Neural progenitor cell (in vitro differentiated cells): ENCODE measurements at regions not wholly inside any gene's neighbourhood (a gene's known extent, or its start where the extent isn't known, plus 50 kb on each side); places are given as distances from the start of the nearest gene placed in this dataset.

ENCODE experiments used
- DNase-seq: peaks from one replicate; pipeline ENCODE4 v3.0.0-alpha.2; 2016; ENCODE audit warnings: low spot score
- H2AFZ ChIP-seq: fragments of 200-600 bp; sonication (generic); replicated peaks from 2 replicates; pipeline ENCODE4 v1.6.1; 2016; ENCODE audit warnings: antibody characterized with exemption
- H3F3A ChIP-seq: fragments of 200-600 bp; sonication (generic); 2 replicates; pipeline ENCODE4 v1.6.1; 2016; ENCODE audit warnings: antibody characterized with exemption, low read depth
- H3K27ac ChIP-seq: fragments of 200-600 bp; sonication (generic); 2 replicates; pipeline ENCODE4 v1.5.1; 2016; ENCODE audit warnings: mild to moderate bottlenecking
- H3K27me3 ChIP-seq: fragments of 200-600 bp; sonication (generic); 2 replicates; pipeline ENCODE4 v1.6.1; 2016; ENCODE audit warnings: mild to moderate bottlenecking, moderate library complexity
- H3K36me3 ChIP-seq: fragments of 200-600 bp; sonication (generic); 2 replicates; pipeline ENCODE4 v1.5.1; 2016
- H3K4me1 ChIP-seq: fragments of 200-600 bp; sonication (generic); 2 replicates; pipeline ENCODE4 v1.6.1; 2016; ENCODE audit warnings: mixed run types
- H3K4me2 ChIP-seq: fragments of 200-600 bp; sonication (generic); 2 replicates; pipeline ENCODE4 v1.6.1; 2016
- H3K4me3 ChIP-seq: fragments of 200-600 bp; sonication (generic); 2 replicates; pipeline ENCODE4 v1.5.1; 2016
- H3K79me2 ChIP-seq: fragments of 200-600 bp; sonication (generic); 2 replicates; pipeline ENCODE4 v1.6.1; 2016; ENCODE audit warnings: low read depth
- H3K9ac ChIP-seq: fragments of 200-600 bp; sonication (generic); 2 replicates; pipeline ENCODE4 v1.6.1; 2016
- H3K9me3 ChIP-seq: fragments of 200-600 bp; sonication (generic); 2 replicates; pipeline ENCODE4 v1.5.1; 2016; ENCODE audit warnings: low read depth
- H4K20me1 ChIP-seq: fragments of 200-600 bp; sonication (generic); 2 replicates; pipeline ENCODE4 v1.6.1; 2016; ENCODE audit warnings: low read depth
- H3K27ac Mint-ChIP-seq: 3 replicates; pipeline ENCODE4 v1.8.0; 2021; ENCODE audit warnings: mixed read lengths
- H3K27me3 Mint-ChIP-seq: 2 replicates; pipeline ENCODE4 v1.8.0; 2022; ENCODE audit warnings: low read depth, mild to moderate bottlenecking, inconsistent platforms, moderate library complexity, mixed read lengths; ENCODE audit not compliant: insufficient read depth
- H3K36me3 Mint-ChIP-seq: 3 replicates; pipeline ENCODE4 v1.8.0; 2021; ENCODE audit warnings: mixed read lengths
- H3K4me1 Mint-ChIP-seq: 3 replicates; pipeline ENCODE4 v1.8.0; 2021; ENCODE audit warnings: mixed read lengths
- H3K4me3 Mint-ChIP-seq: 3 replicates; pipeline ENCODE4 v1.8.0; 2021; ENCODE audit warnings: mild to moderate bottlenecking, moderate library complexity, mixed read lengths
- H3K9me3 Mint-ChIP-seq: 3 replicates; pipeline ENCODE4 v1.8.0; 2020; ENCODE audit warnings: mixed read lengths
- EZH2 ChIP-seq: fragments of 200-600 bp; sonication (generic); IDR thresholded peaks from 2 replicates; pipeline ENCODE4 v1.6.1; 2017; ENCODE audit warnings: antibody characterized with exemption, mild to moderate bottlenecking, moderate library complexity
- EZH2phosphoT487 ChIP-seq: fragments of 200-600 bp; sonication (generic); IDR thresholded peaks from 2 replicates; pipeline ENCODE4 v1.6.1; 2017; ENCODE audit warnings: antibody characterized with exemption
- TF ChIP-seq, protein P1 (sequence below): fragments of 200-600 bp; sonication (generic); IDR thresholded peaks from 2 replicates; pipeline ENCODE4 v1.5.1; 2017; ENCODE audit warnings: antibody characterized with exemption, mild to moderate bottlenecking

DNA sequence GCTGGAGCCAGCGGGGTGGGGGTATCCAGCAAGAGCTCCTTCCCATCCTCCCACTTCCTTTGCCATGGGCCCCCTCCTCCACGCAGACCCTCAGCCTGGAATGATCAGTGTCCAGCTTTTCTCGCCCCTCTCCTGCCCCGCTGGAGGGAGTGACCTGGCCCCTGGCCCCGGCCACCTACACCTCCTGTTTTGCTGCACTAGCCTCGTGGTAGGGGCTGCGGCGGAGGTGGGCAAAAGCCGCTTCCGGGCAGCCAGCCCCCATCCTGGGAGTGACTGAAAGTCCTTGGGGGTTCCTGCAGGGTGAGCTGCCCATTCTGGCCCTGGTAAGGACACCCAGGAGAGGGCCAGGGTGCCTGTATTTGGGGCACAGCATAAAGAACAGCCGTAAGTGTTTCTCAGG is 295.7 kb downstream of the SEC14L1 start:
- no peak for DNase-seq
- H3K79me2 ChIP-seq, result peaks cover 88% of the 10 kb centered on the region
- H3K4me3 ChIP-seq, result peak overlapping the region; percentile 16
- no peaks in the 10 kb centered on the region for H3K9me3 Mint-ChIP-seq
- no peaks in the 10 kb centered on the region for H3K9me3 ChIP-seq
- no peak for TF ChIP-seq EZH2
- TF ChIP-seq, protein P1, sequence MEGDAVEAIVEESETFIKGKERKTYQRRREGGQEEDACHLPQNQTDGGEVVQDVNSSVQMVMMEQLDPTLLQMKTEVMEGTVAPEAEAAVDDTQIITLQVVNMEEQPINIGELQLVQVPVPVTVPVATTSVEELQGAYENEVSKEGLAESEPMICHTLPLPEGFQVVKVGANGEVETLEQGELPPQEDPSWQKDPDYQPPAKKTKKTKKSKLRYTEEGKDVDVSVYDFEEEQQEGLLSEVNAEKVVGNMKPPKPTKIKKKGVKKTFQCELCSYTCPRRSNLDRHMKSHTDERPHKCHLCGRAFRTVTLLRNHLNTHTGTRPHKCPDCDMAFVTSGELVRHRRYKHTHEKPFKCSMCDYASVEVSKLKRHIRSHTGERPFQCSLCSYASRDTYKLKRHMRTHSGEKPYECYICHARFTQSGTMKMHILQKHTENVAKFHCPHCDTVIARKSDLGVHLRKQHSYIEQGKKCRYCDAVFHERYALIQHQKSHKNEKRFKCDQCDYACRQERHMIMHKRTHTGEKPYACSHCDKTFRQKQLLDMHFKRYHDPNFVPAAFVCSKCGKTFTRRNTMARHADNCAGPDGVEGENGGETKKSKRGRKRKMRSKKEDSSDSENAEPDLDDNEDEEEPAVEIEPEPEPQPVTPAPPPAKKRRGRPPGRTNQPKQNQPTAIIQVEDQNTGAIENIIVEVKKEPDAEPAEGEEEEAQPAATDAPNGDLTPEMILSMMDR, result no peak
- no peak for TF ChIP-seq EZH2phosphoT487
- H3K4me1 Mint-ChIP-seq, result peaks cover 81% of the 10 kb centered on the region
- H3K27ac Mint-ChIP-seq, result no peak overlapping the region
- H3K27me3 ChIP-seq, result no peaks in the 10 kb centered on the region
- H3K9ac ChIP-seq, result no peak overlapping the region
- peak overlapping the region; percentile 30 for H3K4me3 Mint-ChIP-seq
- no peaks in the 10 kb centered on the region for H3K36me3 ChIP-seq
- peak overlapping the region; percentile 69 for H3K4me2 ChIP-seq
- H3K36me3 Mint-ChIP-seq, result no peaks in the 10 kb centered on the region
- peaks cover 2% of the 10 kb centered on the region for H3K27me3 Mint-ChIP-seq
- H4K20me1 ChIP-seq, result peaks cover 89% of the 10 kb centered on the region
- peak overlapping the region; percentile 86 for H3K27ac ChIP-seq
- H3F3A ChIP-seq, result peaks cover 27% of the 10 kb centered on the region
- H2AFZ ChIP-seq, result no peak overlapping the region
- peaks cover 52% of the 10 kb centered on the region for H3K4me1 ChIP-seq

DNA sequence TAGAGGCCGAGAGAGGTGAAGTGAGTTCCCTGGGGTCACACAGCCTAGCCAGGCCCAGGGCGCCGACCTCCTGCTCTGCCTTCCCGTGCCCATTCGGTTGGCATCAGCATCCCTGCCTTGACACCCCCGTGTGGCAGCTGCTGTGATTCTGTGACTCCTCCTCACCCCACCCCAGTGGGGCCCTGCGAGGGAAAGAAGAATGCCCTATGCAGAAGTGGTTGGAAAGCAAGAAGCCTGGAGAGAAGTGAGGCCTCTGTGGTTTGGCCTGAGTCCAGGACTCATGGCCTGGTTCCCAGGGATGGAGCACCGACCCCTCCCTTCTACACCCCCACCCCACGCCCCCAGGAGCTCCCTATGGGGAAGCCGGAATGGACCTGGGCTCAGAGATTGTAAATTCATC is 296.2 kb downstream of the SEC14L1 start:
- Mint-ChIP-seq H3K9me3 (no peaks in the 10 kb centered on the region), H3K27ac (no peak overlapping the region), H3K4me1 (peaks cover 79% of the 10 kb centered on the region), H3K27me3 (peaks cover 2% of the 10 kb centered on the region), H3K4me3 (peak overlapping the region; percentile 30), H3K36me3 (no peaks in the 10 kb centered on the region)
- H4K20me1 ChIP-seq, result peaks cover 86% of the 10 kb centered on the region
- peaks cover 88% of the 10 kb centered on the region for H3K79me2 ChIP-seq
- H3K4me2 ChIP-seq, result peak overlapping the region; percentile 69
- H3K4me3 ChIP-seq, result no peak overlapping the region
- no peaks in the 10 kb centered on the region for H3K36me3 ChIP-seq
- no peak overlapping the region for H2AFZ ChIP-seq
- no peaks in the 10 kb centered on the region for H3K9me3 ChIP-seq
- H3K27me3 ChIP-seq, result no peaks in the 10 kb centered on the region
- H3K4me1 ChIP-seq, result peaks cover 52% of the 10 kb centered on the region
- no peak overlapping the region for H3K27ac ChIP-seq
- no peak overlapping the region for H3K9ac ChIP-seq
- no peak for DNase-seq
- peaks cover 24% of the 10 kb centered on the region for H3F3A ChIP-seq
- TF ChIP-seq EZH2 (no peak), EZH2phosphoT487 (no peak)
- TF ChIP-seq, protein P1, result no peak

DNA sequence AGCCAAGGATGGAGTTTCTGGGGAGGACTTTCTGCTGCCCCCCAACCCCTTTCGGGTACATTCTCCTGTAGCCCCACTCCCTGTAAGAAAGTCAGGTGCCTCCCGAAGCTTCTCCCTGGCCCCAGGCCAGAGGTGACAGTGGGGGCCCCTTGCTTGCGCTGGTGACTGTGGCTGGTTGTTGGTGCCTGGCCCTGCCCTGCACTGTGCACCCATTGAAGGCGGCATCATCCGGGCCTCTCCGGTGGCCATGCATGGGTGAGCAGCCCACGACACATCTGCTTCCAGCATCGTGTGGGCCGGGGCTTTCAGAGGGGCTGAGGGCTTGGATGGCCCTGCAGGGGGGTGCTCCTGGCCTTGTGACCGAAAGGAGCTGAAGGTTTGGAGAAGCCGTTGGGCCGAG is 297.0 kb downstream of the SEC14L1 start:
- peaks cover 46% of the 10 kb centered on the region for H3K4me1 ChIP-seq
- no peak overlapping the region for H3K27ac ChIP-seq

More for the DNA sequence above, 297.0 kb downstream of the SEC14L1 start:
- Histone ChIP-seq H3K9ac (no peak overlapping the region), H2AFZ (no peak overlapping the region), H3K4me3 (no peak overlapping the region), H3K36me3 (no peaks in the 10 kb centered on the region), H3K79me2 (peaks cover 88% of the 10 kb centered on the region), H3F3A (peaks cover 17% of the 10 kb centered on the region), H3K9me3 (no peaks in the 10 kb centered on the region), H3K27me3 (no peaks in the 10 kb centered on the region), H4K20me1 (peaks cover 80% of the 10 kb centered on the region), H3K4me2 (no peak overlapping the region)
- Mint-ChIP-seq H3K27ac (no peak overlapping the region), H3K36me3 (no peaks in the 10 kb centered on the region), H3K4me1 (peaks cover 71% of the 10 kb centered on the region), H3K4me3 (no peak overlapping the region), H3K27me3 (peaks cover 4% of the 10 kb centered on the region), H3K9me3 (no peaks in the 10 kb centered on the region)
- TF ChIP-seq EZH2, result no peak
- no peak for TF ChIP-seq EZH2phosphoT487
- TF ChIP-seq, protein P1, result no peak
- DNase-seq, result no peak
